ENCODE measurements at regions not wholly inside any gene's neighbourhood (a gene's known extent, or its start where the extent isn't known, plus 50 kb on each side); places are given as distances from the start of the nearest gene placed in this dataset.

DNA sequence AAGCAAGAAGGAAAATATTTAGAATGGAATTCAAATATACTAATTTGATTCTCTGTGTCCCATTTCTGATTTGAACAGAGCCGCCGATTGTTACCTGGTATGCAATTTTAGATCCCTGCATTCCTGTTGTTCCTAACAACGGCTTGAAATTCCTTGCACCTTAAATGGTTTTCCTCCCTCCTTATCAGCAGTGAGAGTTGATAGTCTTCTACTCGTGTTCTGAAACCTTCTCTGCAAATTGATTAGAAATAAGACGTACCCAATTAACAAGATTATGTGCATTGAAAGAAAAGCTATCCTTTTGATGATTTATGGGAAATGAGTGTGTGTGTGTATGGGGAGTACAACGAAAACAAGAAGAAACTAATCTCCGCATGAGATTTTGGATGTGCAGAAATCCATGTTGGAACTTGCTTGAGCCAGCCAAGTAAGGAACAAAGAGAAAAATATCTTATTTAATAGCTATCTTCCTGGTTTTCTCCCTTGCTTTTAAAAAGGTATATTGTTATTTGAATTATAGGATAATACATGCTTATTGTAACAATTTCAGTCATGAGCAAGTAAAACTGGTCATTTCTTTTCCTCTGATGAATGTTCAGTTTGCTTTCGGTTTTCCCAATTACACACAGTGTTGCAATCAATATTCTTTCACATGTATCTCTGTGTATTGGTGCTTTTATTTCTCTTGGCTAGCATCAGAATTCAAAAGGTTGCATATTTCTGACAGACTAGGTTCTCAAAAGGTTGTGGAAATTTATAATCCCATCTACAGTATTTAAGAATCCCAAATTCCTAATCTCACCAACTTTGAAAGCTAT lies 211.1 kb upstream of the ACTBL2 start:
- FAIRE-seq: no peak

GRCh38 chr5:57692582-57693487 lies 210.2 kb upstream of the ACTBL2 start:
- FAIRE-seq: no peak

GRCh38 chr5:57690724-57691123 lies 208.1 kb upstream of the ACTBL2 start:
- no peak for FAIRE-seq

- no peak for FAIRE-seq
Observed at GRCh38 chr5:57687596-57687995, 205.0 kb upstream of the ACTBL2 start.

DNA sequence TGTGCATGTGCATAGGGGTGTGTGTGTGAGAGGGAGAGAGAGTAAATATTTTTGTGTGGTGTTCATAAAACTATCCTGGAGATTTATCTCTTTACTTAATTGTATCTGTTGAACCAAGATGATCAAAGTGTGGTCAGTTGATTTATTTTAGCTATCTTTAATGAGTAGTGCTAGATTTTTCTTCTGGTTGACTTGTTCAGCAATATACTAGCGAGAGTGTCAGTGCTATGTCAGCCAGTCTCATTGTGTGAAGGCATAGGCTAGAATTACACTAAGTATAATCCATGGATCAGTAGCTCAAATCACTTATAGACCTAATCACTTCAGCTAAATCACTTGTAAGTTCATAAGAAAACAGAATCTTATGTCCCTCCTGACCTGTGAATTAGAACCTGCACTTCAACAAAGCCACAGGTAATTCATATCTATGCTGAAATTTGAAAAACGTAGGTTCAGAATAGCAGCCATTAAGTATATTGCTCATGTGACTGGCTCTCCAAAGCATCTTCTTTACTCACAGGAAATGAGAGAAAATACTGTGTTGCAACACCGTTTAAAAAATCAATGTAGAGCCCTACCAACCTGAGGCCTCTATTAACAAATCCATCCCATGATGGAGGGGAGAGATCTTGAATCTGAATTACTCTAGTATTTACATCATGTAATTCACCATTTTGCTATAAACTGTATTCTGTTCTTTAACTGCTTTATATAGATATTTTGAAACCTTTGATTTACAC lies 203.1 kb upstream of the ACTBL2 start:
- FAIRE-seq: no peak

DNA sequence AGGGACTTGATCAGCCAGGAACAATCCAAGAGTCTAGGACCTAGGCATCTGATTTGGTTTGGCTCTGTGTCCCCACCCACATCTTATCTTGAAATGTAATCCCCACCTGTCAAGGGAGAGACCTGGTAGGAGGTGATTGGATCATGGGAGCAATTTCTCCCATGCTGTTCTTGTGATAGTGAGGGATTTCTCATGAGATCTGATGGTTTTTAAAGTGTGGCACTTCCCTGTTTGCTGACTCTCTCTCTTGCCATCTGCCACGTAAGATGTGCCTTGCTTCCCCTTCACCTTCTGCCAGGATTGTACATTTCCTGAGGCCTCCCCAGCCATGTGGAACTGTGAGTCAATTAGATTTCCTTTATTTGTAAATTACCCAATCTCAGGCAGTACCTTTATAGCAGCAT lies 201.7 kb upstream of the ACTBL2 start:
- FAIRE-seq: no peak

DNA sequence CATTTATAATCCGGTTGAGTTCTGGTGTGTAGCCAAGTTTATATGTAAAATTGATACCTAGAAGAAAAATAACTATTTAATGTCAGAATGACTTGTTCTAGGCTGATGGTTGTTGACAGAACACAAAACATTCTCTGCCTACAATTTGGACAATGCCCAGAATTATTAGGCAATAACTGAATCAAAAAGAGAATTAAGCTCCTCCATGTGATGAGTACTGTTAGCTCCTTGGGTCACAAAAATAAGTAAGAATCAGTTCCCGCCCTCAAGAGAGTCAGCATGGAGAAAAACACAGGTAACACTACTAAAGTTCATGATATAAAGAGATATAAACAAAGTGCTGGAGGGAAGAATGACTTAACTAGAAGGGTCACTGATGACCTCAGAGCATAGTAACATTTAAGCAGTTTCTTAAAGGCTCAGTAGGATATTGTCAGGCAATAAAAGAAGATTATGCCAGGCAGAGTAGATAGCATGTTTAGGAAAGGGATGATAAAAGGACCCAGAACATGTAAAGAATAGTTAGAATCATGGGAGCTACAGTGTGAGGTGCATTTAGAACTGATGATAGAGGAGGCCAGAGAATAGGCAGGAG lies 200.5 kb upstream of the ACTBL2 start:
- no peak for FAIRE-seq

- no peak for FAIRE-seq
Observed at GRCh38 chr5:57681942-57682341, 199.3 kb upstream of the ACTBL2 start.

GRCh38 chr5:57680686-57681085 lies 198.1 kb upstream of the ACTBL2 start:
- FAIRE-seq: no peak

GRCh38 chr5:57677235-57677634 lies 194.6 kb upstream of the ACTBL2 start:
- no peak for FAIRE-seq

DNA sequence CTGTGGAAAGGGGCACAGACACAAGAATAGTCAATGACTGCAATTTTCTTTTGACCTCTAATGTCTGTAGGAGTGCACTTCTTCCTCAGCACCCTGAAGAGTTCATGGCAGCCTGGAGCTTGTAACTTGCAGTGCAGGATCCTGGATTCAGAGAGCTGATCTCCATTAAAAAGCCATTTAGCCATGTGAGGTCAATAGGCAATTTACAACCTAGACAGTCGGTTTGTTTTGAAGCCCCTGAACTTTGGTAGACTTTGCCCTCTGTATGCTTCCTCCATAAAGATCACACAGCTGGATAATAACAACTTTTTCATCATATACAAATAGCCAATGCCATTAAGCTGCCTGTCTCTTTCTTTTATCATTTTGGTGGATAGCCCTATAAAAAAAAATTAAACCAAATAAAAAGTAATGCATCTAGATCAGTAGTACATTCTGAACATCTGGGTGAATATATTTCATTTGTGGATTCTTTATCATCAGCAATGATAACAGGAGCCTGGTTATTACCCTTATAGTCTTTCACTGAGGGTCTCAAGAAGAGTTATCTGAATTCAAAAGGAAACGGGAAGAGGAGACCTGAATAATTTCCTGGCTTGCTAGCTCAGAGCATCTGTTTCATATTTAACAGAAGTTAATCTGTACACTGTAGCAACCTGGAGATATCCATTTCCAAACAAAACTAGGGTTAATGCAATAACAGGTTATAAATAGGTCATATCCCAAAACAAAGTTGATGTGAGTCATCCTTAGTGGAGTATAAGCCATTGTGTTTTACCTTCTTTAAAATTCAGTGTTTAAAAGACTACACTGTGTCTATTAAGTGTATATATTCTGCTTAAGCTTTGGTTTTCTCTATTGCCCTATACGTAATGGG lies 193.8 kb upstream of the ACTBL2 start:
- FAIRE-seq: no peak

DNA sequence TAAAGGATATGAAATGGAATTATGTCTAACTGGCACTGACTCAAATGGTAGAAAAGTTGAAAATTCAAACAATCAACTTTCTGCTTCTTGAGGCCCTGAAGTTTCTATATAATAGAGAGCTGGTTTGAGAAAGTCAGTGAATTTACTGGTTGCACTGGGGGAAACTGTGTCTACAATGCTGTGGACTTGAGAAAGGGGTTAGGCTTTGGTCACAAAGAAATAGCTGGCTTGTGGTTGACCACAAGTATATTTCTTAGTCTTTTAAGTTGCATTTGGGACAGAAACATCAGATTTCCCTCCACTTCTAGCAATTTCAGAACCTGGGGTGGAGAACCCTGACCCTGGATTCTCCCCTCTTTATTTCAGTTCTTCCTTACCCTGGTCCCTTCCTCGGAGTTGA lies 192.6 kb upstream of the ACTBL2 start:
- no peak for FAIRE-seq

GRCh38 chr5:57671371-57671770 lies 188.8 kb upstream of the ACTBL2 start:
- FAIRE-seq: no peak

DNA sequence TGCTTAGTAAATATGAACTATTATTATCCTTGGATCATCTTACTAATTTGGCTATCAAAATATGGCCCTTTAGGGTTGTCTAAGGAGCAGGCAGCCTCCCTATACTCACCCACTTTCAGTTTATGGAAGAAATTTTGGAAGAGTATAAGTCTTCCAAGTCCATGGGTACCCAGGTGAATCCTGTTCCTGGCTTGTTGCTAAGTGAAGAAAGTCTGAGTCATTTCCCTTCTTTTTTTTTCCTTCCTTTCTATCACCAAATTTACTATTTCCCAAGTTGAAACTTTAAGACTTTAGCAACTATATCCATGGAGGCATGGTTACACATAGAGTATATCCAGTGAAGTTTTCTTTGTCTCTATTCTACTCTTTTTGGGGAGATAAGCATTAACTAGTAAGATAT lies 184.0 kb upstream of the ACTBL2 start:
- FAIRE-seq: no peak

- FAIRE-seq: no peak
Observed at GRCh38 chr5:57665146-57665936, 182.7 kb upstream of the ACTBL2 start.

DNA sequence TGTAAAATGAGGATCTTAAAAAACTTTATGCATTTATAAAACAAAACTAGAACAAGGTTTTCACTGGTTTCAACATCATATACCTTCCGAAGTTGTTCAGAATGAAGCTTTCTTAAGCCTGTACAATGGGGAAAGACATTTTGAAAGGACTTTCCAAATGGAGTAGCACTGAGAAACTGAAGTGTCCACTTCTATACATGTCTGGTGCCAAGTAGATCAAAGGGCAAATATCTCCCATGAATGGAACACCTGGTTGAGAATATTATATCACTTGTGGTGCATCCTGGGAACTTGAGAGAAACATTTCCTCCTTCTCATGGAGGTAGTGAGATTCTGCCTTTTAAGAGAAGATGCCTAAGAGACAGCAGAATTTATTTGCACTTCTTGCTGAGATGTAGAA lies 182.1 kb upstream of the ACTBL2 start:
- no peak for FAIRE-seq

DNA sequence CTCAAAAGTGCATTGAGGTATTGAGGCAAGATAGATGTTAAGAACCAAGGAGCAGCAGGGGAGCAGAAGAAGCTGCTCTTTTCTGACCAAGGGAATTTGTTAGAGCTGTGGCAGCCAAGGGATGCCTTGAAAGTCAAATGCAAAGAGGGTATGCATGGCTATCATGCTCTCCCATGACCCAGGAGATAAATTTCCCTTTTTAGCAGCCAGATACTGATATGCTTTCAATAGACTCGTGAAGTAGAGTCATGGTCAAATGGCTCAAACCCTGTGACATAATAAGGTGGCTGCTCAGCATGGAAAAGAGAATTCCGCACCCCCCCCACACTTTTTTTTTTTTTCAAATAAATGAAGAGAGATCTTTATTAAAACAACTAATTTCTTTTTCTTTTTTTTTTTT lies 180.9 kb upstream of the ACTBL2 start:
- no peak for FAIRE-seq

GRCh38 chr5:57662991-57663390 lies 180.4 kb upstream of the ACTBL2 start:
- no peak for FAIRE-seq

DNA sequence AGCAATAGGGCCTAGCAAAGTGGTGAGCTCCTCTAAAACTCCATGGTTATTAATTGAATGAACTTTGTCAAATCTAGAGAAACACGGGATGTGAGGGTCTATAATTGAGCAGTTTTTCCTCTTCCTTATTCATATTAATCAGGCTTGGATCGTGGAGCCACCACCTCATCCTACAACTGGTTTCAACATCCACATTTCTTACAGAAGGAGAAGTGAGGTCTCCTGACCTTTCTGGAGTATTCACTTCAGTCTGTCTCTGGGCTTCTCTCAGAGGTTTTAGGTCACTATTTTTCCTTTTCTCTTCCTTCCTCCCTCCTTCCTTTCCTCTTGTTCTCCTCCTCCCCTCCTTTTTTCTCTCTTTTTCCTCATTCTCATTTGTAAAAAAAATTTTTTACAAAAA lies 177.3 kb upstream of the ACTBL2 start:
- FAIRE-seq: no peak

DNA sequence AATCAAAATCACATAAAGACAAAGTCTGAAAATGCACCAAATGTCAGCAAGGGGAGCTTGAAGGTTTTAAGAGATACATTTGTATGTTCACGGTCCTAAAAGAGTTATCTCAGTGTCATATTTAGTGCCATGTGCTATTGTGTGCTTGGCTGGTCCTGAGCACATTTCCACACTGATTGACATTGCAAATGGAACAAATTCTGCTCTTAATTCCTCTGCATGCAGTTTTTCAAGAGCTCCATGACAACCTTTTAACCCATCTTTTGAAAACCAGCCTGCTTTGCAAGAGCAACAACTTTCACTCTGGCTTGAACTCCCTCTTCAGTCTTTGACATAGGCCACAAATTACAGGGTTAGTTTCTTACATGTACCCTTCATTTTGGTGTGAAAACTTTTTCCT lies 175.4 kb upstream of the ACTBL2 start:
- FAIRE-seq: no peak

DNA sequence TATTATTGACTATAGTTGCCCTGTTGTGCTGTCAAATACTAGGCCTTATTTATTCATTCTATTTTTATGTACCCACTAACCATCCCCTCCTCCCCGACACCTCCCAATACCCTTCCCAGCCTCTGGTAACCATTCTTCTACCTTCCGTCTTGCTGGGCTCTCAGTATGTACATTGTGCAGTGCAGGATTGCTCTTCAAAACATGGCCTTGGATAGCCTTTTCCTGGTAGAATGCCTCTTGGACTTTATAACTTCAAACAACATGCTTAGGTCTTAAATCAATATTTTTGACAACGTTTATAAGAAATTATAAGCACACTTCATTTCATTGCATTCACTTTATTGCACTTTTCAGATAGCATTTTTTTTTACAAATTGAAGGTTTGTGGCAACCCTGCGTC lies 172.6 kb upstream of the ACTBL2 start:
- no peak for FAIRE-seq

All from colon (tissue), 2 donors.